Osteocyte (in vitro differentiated cells): ENCODE measurements at regions not wholly inside any gene's neighbourhood (a gene's known extent, or its start where the extent isn't known, plus 50 kb on each side); places are given as distances from the start of the nearest gene placed in this dataset.
A peak's percentile ranks its signal among the peaks of the same experiment; 100 is the strongest.

Experiments
- DNase-seq: peaks from one replicate; pipeline ENCODE4 v3.0.0; 2021; ENCODE audit warnings: mixed read lengths; ENCODE audit not compliant: unreplicated experiment; ENCODE audit errors: extremely low spot score
- H3K27ac Mint-ChIP-seq: one replicate; pipeline ENCODE4 v1.8.0; 2021; ENCODE audit warnings: mild to moderate bottlenecking, mixed read lengths; ENCODE audit not compliant: unreplicated experiment
- H3K27me3 Mint-ChIP-seq: one replicate; pipeline ENCODE4 v1.8.0; 2021; ENCODE audit warnings: mixed read lengths; ENCODE audit not compliant: unreplicated experiment
- H3K36me3 Mint-ChIP-seq: one replicate; pipeline ENCODE4 v1.8.0; 2021; ENCODE audit warnings: mixed read lengths; ENCODE audit not compliant: unreplicated experiment
- H3K4me1 Mint-ChIP-seq: one replicate; pipeline ENCODE4 v1.8.0; 2021; ENCODE audit warnings: mixed read lengths; ENCODE audit not compliant: unreplicated experiment
- H3K4me3 Mint-ChIP-seq: one replicate; pipeline ENCODE4 v1.8.0; 2021; ENCODE audit warnings: mild to moderate bottlenecking, moderate library complexity, mixed read lengths; ENCODE audit not compliant: unreplicated experiment
- H3K9me3 Mint-ChIP-seq: one replicate; pipeline ENCODE4 v1.8.0; 2021; ENCODE audit warnings: mixed read lengths; ENCODE audit not compliant: unreplicated experiment
- TF ChIP-seq, protein P1 (sequence below): fragments of 200-600 bp; sonication (generic); IDR thresholded peaks from 2 replicates; pipeline ENCODE4 v1.5.0; 2021; ENCODE audit warnings: antibody characterized with exemption, mild to moderate bottlenecking, moderate library complexity

DNA sequence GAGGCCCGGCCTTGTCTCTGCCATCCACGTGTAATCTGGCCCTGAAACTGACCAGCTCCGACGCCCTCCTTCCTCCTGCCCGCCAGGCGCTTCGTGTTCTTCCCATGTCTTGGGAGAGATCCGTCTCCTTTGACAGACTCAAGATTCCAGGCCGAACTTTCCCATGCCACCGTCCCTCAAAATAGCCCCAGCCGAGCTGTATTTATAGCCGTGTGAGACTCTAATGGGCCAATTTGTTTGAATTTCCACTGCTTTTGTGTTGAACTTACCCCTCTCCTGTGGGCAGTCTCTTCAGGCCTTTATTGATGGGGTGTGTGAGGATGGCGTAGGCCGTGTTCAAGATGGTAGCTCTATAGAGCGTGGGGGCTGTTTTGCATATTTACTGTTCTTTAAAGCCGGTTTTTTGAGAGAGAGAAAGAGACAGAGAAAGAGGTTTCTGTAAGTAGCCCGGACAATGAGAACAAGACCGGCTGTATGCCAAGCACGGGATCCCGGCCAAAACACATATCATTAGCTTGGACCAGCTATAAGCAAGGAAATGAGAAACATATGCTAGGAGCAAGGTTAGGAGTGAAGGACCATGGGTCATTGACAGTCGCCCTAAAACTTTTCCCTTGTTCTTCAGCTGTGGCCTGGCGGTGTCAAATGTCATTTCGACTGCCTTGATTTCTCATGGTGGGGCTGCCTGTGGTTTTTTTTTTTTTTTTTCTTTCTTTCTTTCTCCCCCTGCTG, 124.5 kb upstream of the ZFHX3 start:
- peaks cover 2% of the 10 kb centered on the region for H3K36me3 Mint-ChIP-seq
- peak overlapping the region; percentile 100 for H3K27ac Mint-ChIP-seq
- H3K27me3 Mint-ChIP-seq, result peaks cover 6% of the 10 kb centered on the region
- peak; percentile 95 for DNase-seq
- TF ChIP-seq, protein P1, sequence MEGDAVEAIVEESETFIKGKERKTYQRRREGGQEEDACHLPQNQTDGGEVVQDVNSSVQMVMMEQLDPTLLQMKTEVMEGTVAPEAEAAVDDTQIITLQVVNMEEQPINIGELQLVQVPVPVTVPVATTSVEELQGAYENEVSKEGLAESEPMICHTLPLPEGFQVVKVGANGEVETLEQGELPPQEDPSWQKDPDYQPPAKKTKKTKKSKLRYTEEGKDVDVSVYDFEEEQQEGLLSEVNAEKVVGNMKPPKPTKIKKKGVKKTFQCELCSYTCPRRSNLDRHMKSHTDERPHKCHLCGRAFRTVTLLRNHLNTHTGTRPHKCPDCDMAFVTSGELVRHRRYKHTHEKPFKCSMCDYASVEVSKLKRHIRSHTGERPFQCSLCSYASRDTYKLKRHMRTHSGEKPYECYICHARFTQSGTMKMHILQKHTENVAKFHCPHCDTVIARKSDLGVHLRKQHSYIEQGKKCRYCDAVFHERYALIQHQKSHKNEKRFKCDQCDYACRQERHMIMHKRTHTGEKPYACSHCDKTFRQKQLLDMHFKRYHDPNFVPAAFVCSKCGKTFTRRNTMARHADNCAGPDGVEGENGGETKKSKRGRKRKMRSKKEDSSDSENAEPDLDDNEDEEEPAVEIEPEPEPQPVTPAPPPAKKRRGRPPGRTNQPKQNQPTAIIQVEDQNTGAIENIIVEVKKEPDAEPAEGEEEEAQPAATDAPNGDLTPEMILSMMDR, result peak; percentile 56
- peak overlapping the region; percentile 46 for H3K4me3 Mint-ChIP-seq
- H3K9me3 Mint-ChIP-seq, result no peaks in the 10 kb centered on the region
- H3K4me1 Mint-ChIP-seq, result peaks cover 57% of the 10 kb centered on the region

DNA sequence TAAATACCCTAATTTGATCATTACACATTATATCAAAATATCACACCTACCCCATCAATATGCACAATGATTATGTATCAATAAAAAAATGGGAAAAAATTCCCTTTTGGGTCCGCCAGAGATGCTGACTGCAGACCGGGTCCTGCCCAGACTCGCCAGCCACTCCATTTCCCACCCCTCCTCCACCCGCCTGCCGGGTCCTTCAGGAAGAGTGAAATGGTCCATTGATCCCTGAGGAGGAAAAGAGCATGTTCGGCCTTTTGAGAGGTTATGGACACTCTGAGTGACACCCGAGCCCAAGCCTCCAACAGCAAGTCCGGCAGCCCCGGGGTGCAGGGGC, 123.9 kb upstream of the ZFHX3 start:
- peaks cover 2% of the 10 kb centered on the region for H3K36me3 Mint-ChIP-seq
- peak overlapping the region; percentile 100 for H3K27ac Mint-ChIP-seq
- no peak for DNase-seq
- TF ChIP-seq, protein P1, result no peak
- peaks cover 6% of the 10 kb centered on the region for H3K27me3 Mint-ChIP-seq
- no peaks in the 10 kb centered on the region for H3K9me3 Mint-ChIP-seq
- peaks cover 63% of the 10 kb centered on the region for H3K4me1 Mint-ChIP-seq
- no peak overlapping the region for H3K4me3 Mint-ChIP-seq

DNA sequence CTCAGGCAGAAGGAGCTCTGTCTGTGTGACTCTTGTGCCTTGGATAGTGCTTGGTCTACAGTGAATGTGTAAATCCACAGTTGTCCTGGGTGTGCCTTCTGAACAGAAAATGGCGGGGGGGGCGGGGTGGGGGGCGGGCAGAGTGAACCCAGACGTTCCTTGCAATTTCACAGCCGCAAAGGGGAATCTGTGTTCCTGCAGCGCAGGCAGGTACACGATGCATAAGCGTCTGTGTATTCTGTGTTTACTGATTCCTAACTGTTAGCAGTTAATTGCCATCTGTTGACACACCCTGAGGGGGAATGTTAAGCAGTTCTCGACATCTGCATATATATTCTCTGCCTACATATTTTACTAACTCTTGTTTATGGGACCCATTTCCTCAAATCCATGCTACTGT, 123.5 kb upstream of the ZFHX3 start:
- Mint-ChIP-seq H3K9me3 (no peaks in the 10 kb centered on the region), H3K4me1 (peaks cover 65% of the 10 kb centered on the region), H3K27ac (peak overlapping the region; percentile 100), H3K27me3 (peaks cover 6% of the 10 kb centered on the region), H3K4me3 (no peak overlapping the region), H3K36me3 (peaks cover 2% of the 10 kb centered on the region)
- DNase-seq, result no peak
- TF ChIP-seq, protein P1, result no peak

- H3K27ac Mint-ChIP-seq, result peak overlapping the region; percentile 64
- H3K4me3 Mint-ChIP-seq, result no peak overlapping the region
- peaks cover 69% of the 10 kb centered on the region for H3K4me1 Mint-ChIP-seq
- H3K36me3 Mint-ChIP-seq, result peaks cover 2% of the 10 kb centered on the region
- no peaks in the 10 kb centered on the region for H3K9me3 Mint-ChIP-seq
- DNase-seq, result no peak
- peaks cover 6% of the 10 kb centered on the region for H3K27me3 Mint-ChIP-seq
- TF ChIP-seq, protein P1, result no peak
Observed at GRCh38 chr16:73170612-73171038, 122.7 kb upstream of the ZFHX3 start.

GRCh38 chr16:73166947-73167550, 119.1 kb upstream of the ZFHX3 start:
- H3K36me3 Mint-ChIP-seq, result peaks cover 2% of the 10 kb centered on the region
- H3K4me1 Mint-ChIP-seq, result peaks cover 44% of the 10 kb centered on the region
- TF ChIP-seq, protein P1, result no peak
- peaks cover 6% of the 10 kb centered on the region for H3K27me3 Mint-ChIP-seq
- DNase-seq, result no peak
- H3K9me3 Mint-ChIP-seq, result no peaks in the 10 kb centered on the region
- H3K4me3 Mint-ChIP-seq, result no peak overlapping the region
- H3K27ac Mint-ChIP-seq, result peak overlapping the region; percentile 3
